ENCODE measurements at regions not wholly inside any gene's neighbourhood (a gene's known extent, or its start where the extent isn't known, plus 50 kb on each side); places are given as distances from the start of the nearest gene placed in this dataset.
"Not testable (repeated sequence)": the region's sequence is repeated elsewhere in the genome, so short reads cannot be mapped to it uniquely, and the experiment has no call there.

DNA sequence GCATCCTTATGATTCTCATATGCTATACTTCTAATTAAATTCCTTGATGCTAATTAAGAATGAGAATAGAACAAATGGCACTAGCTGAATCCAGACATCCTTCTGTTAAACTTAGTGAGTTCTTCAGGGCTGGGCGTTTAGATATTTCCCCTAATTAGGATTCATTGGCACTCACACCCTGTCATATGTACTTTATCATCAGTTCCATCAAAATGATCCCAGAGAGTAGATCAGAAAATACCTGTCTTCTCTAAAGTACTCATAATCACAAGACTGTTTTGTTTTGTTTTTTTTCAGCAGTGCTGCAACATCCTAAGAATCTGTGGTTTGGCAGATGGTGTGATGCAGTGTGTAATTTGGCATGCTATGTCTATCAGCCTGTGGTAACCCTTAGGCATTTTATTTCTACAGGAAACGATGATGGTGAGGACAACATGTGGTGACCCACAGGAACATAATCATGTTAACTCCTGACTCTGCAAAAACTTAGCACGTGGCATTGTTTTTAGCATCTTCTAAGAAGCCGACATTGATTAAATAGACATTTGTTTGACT lies 2528.4 kb downstream of the ARAP2 start:
- peak; percentile 2 for DNase-seq
- in situ Hi-C loops (cut with HindIII; ENCODE audit: low pct_ligation_motif_present, low pct_unique_long_range_greater_than_20kb, low sequenced_read_pairs) = no loop called here

DNA sequence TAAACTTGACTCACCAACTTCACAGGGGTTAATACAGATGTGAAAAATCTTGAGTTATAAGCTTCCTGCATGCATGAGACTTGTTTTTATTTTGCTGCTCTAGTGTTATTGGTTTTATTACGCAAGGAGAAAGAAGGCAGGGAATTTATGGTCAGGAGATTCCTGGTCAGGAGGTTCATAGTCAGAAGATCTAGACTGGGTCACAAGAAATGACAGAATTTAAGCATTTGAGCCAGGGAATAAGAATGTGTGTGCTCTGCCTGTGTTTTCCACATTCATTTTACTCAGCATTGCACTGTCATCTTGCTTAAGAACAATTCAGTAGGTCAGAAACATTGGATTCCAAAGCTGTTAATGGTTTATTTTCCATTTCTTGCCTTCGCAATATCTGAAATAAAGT lies 2522.1 kb downstream of the ARAP2 start:
- DNase-seq = no peak
- in situ Hi-C loops (cut with HindIII; ENCODE audit: low pct_ligation_motif_present, low pct_unique_long_range_greater_than_20kb, low sequenced_read_pairs) = no loop called here

DNA sequence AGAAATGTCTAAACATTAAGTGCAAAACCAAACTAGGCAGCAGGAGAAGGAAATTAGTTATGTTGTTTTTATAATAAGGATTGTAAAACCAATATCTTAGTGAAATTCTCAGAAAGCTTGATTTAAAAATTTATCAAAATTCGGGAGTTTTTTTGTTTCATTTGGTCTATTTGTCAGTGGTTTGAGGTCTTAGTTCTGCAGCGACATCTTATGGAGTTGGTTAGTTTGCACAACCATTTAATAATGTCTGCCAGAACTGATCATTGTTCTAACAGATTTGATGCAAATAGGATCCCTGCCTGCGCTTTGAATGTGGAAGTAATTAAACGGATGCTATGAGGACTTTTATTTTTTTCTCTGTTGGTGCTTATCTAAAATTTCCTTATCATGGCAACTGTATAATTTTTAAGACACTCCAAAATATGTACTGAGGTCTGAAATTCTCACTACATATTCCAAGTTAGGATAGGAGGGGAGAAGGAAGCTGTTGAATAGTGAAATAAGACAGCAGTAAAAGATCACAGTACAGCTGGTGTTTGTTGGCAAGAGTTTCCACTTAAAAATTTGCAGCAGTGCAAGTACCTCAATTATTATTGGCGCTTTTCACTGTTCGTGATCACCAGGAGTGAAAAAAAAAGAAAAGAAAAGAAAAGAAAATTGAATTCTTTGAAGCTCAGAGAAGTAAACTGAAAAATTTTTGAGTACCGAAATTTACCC lies 2521.4 kb downstream of the ARAP2 start:
- in situ Hi-C loops (cut with HindIII; ENCODE audit: low pct_ligation_motif_present, low pct_unique_long_range_greater_than_20kb, low sequenced_read_pairs) = no loop called here
- DNase-seq = no peak

DNA sequence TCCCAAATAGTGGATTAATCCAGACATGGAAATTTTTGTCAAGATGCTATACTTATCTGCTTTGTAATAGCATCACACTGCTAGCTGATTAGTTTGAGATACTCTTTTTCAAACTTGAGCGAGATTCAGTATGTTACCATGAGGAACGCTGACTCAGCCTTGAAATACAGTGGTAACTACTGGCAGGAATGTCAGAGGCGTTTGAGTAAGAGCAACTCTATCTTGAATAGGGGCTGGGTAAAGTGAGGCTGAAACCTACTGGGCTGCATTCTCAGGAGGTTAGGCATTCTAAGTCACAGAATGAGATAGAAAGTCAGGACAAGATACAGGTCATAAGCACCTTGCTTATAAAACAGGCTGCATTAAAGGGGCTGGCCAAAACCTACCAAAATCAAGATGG lies 2519.6 kb downstream of the ARAP2 start:
- in situ Hi-C loops (cut with HindIII; ENCODE audit: low pct_ligation_motif_present, low pct_unique_long_range_greater_than_20kb, low sequenced_read_pairs) = no loop called here
- DNase-seq = no peak

DNA sequence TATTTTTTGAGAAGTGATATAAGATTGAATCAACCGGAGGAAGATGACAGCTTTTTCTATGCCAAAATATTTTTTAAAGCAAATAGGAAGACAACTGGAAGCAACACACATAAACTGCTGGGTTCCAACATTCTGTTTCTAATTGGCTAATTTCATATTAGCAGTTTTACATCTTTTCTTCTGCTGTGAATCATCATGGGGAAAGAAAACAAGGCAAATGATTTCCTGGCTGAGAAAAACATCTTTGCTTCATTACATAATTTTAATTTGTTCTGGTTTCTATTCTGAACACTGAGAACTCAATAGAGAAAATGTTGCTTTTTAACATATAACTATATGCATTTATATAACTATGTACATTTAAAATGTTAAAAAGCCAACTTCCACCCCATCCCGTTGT lies 2518.5 kb downstream of the ARAP2 start:
- DNase-seq = no peak
- in situ Hi-C loops (cut with HindIII; ENCODE audit: low pct_ligation_motif_present, low pct_unique_long_range_greater_than_20kb, low sequenced_read_pairs) = no loop called here

DNA sequence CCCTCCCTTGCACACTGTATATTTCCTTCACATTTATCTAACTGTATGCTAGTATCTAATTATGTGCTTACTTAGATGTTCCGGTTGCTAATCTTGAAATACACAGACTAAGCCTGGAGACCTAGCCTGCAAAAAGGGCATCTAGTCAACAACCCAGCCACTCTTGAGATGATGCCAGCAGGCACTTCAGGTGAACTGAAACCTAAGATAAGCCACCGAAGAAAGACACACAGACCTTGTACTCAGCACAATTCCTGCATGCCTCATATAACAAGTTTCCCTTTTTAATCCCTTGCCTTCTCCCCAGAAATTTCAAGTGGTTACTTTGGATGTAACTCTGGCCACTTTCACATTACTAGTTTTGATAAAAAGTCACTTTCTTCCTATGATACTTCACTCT lies 2506.6 kb downstream of the ARAP2 start:
- no peak for DNase-seq
- in situ Hi-C loops (cut with HindIII; ENCODE audit: low pct_ligation_motif_present, low pct_unique_long_range_greater_than_20kb, low sequenced_read_pairs) = no loop called here

DNA sequence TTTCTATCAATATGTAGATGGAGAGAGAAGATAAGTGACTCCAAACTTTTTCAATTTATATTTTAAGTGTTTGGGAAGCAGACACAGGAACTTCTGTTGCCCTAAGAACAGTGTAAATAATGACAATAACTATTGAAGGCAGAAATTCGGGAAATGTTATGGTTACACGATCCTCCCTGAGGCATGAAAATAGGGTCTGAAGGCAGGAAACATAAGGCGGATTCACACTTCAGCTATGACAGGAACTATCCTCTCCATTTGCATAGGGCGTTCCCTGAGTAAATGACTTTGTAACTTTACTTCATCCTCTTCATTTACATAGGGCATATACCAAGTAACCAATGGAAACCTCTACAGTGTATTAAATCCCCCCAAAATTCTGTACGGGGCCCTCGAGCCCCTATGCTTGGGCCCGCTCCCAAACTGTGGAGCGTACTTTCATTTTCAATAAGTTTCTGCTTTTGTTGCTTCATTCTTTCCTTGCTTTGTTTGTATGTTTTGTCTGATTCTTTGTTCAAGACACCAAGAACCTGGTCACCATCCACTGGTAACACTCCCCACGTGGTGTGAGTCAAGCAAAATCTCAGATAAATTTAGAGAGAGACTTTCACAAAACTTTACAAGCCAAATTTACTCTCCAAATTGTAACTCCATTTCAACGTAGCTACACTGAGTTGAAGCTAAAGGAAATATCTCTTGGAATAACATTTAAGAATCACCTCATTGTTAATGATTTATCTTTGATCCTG lies 2504.3 kb downstream of the ARAP2 start:
- DNase-seq = no peak
- in situ Hi-C loops (cut with HindIII; ENCODE audit: low pct_ligation_motif_present, low pct_unique_long_range_greater_than_20kb, low sequenced_read_pairs) = no loop called here

DNA sequence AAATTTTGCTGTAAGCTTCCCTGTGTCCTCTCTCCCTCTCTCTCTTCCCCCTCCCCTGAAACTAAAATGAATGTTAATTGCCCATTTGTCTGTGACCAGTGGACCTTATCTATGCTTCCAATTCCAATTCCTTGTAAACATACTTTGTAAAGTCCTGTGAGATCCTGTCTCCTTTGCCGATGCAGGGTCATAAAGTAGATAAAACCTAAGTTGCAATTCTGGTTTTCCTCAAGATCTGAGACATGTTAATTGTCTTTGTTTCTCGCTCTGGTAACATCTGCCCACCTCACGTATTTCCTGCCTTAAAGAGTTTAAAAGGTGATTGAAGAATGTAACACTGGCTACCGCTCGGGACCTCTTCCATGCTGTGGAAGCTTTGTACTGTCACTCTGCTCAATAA lies 2503.4 kb downstream of the ARAP2 start:
- DNase-seq; in situ Hi-C loops (cut with HindIII; ENCODE audit: low pct_ligation_motif_present, low pct_unique_long_range_greater_than_20kb, low sequenced_read_pairs): not testable (repeated sequence)

DNA sequence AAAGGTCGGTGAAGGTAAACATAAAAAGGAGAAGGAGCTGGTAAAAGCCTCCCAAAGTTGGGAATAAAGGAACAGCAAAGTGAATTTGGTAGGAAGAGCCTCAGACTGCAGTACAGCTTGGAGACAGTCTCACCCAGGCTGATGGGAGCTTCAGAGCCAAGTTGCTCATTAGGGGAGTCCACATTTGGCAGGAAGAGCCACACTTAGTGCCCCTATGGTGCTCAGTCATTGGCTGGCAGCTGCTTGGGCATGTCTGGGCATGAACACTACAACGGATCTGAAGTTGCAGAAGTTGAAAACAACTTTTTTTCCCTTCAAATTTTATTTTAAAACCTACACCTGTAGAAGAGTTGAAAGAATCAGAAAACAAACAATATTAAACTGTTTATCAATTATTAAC lies 2497.3 kb downstream of the ARAP2 start:
- in situ Hi-C loops (cut with HindIII; ENCODE audit: low pct_ligation_motif_present, low pct_unique_long_range_greater_than_20kb, low sequenced_read_pairs) = no loop called here
- peak; percentile 1 for DNase-seq

DNA sequence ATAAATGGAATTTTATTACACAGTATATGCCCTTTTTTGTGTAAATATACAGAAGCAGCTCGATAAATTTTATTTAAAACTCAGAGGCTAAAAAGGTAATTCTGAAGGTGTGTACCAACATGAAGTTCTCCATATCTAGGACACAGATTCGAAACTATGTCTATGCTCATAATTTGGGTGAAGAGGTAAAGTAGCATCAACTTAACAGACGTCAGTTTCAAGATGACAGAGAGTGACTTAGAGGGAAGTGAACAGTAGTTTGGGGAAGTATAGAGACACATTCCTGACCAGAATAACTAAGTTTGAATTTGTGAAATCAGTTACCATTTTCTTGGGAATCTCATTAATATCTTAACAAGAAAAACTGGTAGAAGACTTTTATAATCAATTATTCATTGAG lies 2493.3 kb downstream of the ARAP2 start:
- in situ Hi-C loops (cut with HindIII; ENCODE audit: low pct_ligation_motif_present, low pct_unique_long_range_greater_than_20kb, low sequenced_read_pairs) = no loop called here
- no peak for DNase-seq

DNA sequence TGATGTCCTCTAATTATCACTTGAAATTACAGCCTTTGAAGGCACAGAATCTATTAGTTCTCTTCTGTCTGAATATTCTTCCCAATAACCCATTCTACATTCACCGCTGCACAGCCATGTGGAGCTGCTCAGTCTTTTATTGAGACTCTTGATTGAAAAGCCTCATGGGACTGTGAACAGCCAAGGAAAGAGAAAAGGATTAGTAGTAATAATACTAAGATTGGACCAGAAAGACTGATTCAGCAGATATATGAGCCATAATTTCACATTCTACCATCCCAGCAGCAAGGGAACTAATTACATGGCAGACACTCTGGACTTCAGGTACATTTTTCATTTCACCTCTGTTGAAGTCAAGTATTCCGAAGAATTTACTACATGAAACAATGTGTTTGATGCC lies 2471.7 kb downstream of the ARAP2 start:
- in situ Hi-C loops (cut with HindIII; ENCODE audit: low pct_ligation_motif_present, low pct_unique_long_range_greater_than_20kb, low sequenced_read_pairs) = no loop called here
- DNase-seq = no peak

DNA sequence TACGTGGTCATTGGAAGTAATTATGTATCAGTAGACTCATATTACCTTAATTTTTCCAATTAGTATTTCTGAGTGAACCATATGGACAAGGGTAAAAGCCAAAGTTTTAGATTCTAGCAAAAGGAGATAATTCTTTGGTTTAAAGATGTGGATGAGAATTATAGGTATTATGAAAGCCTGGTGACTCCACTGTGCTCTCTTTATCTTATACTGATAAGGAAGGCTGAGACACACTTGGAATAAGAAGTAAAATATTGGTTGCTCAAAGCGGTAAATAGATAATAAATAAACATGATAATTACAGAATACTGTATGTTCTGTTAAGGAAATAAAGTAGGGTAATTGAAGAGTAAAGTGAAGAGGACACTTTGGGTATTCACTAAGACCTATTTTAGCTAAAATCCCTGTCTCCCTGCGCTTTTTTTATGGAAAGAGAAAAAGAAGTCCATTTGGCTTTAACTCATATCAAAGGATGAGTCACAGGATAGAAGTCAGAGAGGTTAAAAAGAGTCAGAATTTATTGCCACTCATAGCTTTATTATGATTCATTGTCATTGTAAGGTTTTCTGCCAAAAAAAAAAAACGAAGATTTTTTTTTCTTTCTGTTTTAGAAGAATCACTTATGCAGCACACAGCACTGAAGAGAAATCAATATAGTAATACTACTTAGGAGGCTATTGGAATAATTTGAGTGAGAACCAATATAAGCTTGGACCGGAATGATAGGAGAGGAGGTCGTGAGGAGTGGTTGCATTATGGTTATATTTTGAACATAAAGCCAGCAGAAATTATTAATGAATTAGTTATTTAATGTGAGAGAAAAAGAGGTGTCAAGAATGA lies 2463.1 kb downstream of the ARAP2 start:
- in situ Hi-C loops (cut with HindIII; ENCODE audit: low pct_ligation_motif_present, low pct_unique_long_range_greater_than_20kb, low sequenced_read_pairs) = no loop called here

DNA sequence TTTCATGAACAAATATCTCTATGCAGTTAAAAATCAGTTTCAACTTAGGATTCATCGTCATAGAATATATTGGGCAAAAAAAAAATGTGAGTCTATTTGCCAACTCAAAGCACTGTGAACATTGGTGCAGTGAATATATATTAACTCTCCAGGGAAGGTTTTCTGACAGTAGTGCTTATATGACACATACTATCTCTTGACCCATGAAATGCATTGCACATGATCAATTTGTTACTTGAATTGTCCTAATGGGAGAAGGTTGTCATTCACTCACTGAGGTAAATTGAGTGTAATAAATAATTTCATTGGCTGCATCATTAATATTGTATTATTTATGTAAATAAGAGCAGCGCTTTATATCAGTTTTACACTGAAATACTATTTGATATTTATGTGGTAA lies 2458.5 kb downstream of the ARAP2 start:
- DNase-seq = no peak
- in situ Hi-C loops (cut with HindIII; ENCODE audit: low pct_ligation_motif_present, low pct_unique_long_range_greater_than_20kb, low sequenced_read_pairs) = no loop called here

More for the DNA sequence above, 2463.1 kb downstream of the ARAP2 start:
- peak; percentile 66 for DNase-seq

DNA sequence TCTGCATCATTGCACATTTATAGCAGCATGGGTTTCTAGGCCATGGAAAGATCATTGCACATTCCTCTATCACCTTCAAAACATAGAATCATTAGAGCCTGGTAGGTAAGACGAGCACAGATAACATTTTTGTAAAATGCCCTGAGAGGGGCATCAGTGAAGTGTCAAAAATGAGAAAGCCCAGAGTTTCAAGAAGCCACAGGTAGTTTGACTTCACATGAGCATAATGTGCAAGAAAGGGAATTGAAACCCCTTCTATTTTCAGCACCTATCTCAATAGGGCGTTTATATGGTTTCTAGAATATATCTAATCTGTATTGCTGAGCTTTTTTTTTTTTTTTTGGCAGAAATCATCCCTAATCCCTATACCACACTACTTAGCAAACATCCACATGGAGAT lies 2441.7 kb downstream of the ARAP2 start:
- DNase-seq = no peak
- in situ Hi-C loops (cut with HindIII; ENCODE audit: low pct_ligation_motif_present, low pct_unique_long_range_greater_than_20kb, low sequenced_read_pairs) = no loop called here

DNA sequence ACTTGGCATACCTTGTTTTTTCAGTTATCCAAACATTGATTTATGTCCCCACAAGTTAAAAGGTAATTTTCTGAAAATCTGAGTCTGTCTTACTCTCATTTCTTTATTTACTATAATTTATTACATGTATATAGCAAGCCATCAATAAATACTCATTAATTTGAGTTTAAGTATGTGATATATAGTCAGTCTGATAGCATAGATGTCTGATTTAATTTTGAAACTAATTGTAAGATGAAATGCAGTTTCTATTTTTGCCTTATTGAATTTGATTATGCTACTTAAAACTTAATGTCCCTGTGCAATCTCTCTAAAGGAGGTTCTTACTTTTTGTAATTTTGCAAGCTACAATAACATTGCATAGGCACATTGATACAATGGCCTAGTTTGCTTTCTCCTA lies 2418.6 kb downstream of the ARAP2 start:
- in situ Hi-C loops (cut with HindIII; ENCODE audit: low pct_ligation_motif_present, low pct_unique_long_range_greater_than_20kb, low sequenced_read_pairs) = no loop called here
- DNase-seq = no peak

DNA sequence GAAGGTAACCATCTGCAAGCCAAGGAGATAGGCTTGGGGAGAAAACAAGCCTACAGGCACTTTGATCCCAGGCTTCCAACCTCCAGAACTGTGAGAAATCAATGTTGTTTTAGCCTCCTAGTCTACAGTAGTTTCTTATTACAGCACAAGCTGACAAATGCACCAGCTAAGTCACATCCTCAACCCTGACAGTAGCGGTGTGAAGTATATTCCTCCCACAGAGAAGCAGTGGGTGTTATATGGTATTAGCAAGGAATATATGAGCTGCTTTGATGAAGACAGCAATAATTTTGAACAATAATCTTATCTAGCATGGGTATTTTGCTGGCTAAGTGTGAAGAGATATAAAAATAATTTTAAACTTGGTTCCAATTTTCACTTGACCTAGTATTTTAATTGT lies 2415.0 kb downstream of the ARAP2 start:
- in situ Hi-C loops (cut with HindIII; ENCODE audit: low pct_ligation_motif_present, low pct_unique_long_range_greater_than_20kb, low sequenced_read_pairs); DNase-seq: not testable (repeated sequence)

DNA sequence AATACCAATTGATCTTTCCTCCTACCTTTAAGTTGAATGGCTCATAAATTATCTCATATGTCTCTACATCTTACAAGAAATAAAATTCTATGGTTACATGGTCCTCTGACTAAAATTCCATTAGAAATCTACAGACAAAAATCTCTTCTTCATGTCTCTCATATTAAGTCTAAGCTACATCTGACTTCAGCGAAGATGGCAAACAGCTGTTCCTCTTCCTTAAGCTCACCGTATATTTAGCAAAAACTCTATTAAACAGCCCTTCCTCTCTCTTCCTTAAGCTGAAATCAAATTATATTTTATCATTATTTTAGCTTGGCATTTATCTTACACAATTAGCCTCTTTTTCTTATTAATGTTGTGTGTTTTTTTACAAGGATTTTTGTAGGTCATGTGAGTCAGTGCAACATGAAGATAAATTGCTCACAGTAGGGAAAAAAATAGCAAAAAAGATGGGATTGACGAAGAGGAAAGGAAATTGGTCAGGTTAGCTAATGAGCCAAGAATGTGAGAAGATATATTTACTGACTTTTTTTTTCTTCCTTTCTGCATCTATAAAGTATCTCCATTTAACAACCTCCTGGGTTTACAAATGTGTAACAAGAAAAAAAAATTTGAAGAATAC lies 2412.8 kb downstream of the ARAP2 start:
- in situ Hi-C loops (cut with HindIII; ENCODE audit: low pct_ligation_motif_present, low pct_unique_long_range_greater_than_20kb, low sequenced_read_pairs) = no loop called here
- no peak for DNase-seq

DNA sequence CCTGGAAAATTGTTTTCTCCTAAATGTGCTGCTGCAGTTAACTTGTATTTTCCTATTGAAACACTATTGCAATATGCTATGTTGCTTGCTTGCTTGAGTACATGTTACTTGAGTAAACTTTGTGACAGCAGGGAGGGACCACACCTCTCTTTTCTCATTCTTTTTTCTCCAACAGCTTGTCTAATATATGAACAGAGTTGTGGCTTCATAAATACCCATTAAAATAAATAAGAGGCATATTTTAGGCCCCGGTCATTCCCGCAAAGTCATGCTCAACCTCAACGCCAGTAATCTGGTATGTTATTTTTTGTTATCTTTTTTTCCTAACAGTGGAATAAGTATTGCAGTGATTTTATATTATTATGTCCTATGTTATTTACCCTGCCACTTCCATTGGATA lies 2408.6 kb downstream of the ARAP2 start:
- DNase-seq; in situ Hi-C loops (cut with HindIII; ENCODE audit: low pct_ligation_motif_present, low pct_unique_long_range_greater_than_20kb, low sequenced_read_pairs): not testable (repeated sequence)
